MCF 10A (cell line): ENCODE measurements at regions not wholly inside any gene's neighbourhood (a gene's known extent, or its start where the extent isn't known, plus 50 kb on each side); places are given as distances from the start of the nearest gene placed in this dataset.

Experiments
- BruUV-seq: library from RNA; stranded (reverse); fragments of 400-500 nt; replicated peaks from 2 replicates; lab custom pipeline; 2021; lab: Mats Ljungman, UMichigan
- CTCF ChIA-PET: fragments of 300-600 bp; sonication (Branson Sonifier 250); formaldehyde crosslinking; extraction: SDS; loops from one replicate; lab custom pipeline; 2021; ENCODE audit warnings: antibody characterized with exemption, inconsistent platforms; lab: Yijun Ruan, JAX
- POLR2A ChIA-PET: fragments of 300-600, 350-650 bp; sonication (Branson Sonifier 250); formaldehyde crosslinking; extraction: SDS; loops from one replicate; lab custom pipeline; 2020; ENCODE audit warnings: antibody characterized with exemption, inconsistent platforms; lab: Yijun Ruan, JAX
- DNase-seq: peaks from one replicate; pipeline ENCODE4 v3.0.0-alpha.2; 2018; ENCODE audit not compliant: unreplicated experiment
- H3K27ac Mint-ChIP-seq: one replicate; pipeline ENCODE4 v1.8.0; 2022; ENCODE audit warnings: mild to moderate bottlenecking, low read depth, mixed read lengths; ENCODE audit not compliant: unreplicated experiment
- H3K27me3 Mint-ChIP-seq: one replicate; pipeline ENCODE4 v1.8.0; 2022; ENCODE audit warnings: mixed read lengths; ENCODE audit not compliant: insufficient read depth, unreplicated experiment
- H3K36me3 Mint-ChIP-seq: one replicate; pipeline ENCODE4 v1.8.0; 2022; ENCODE audit warnings: mild to moderate bottlenecking, moderate library complexity, mixed read lengths; ENCODE audit not compliant: insufficient read depth, unreplicated experiment
- H3K4me1 Mint-ChIP-seq: one replicate; pipeline ENCODE4 v1.8.0; 2022; ENCODE audit warnings: mixed read lengths; ENCODE audit not compliant: insufficient read depth, unreplicated experiment
- H3K4me3 Mint-ChIP-seq: one replicate; pipeline ENCODE4 v1.8.0; 2022; ENCODE audit warnings: mild to moderate bottlenecking, moderate library complexity, mixed read lengths; ENCODE audit not compliant: unreplicated experiment
- H3K9me3 Mint-ChIP-seq: one replicate; pipeline ENCODE4 v1.8.0; 2022; ENCODE audit warnings: mixed read lengths; ENCODE audit not compliant: unreplicated experiment
- intact Hi-C: fragments of 100-400 bp; cut with micrococcal nuclease; formaldehyde crosslinking; loops from 2 replicates; pipeline ENCODE4 v1.14.1; 2022
- TF ChIP-seq, protein P1 (sequence below): fragments of 200-600 bp; IDR thresholded peaks from one replicate; pipeline ENCODE4 v1.8.0; 2022; ENCODE audit warnings: antibody characterized with exemption, mild to moderate bottlenecking; ENCODE audit not compliant: unreplicated experiment

DNA sequence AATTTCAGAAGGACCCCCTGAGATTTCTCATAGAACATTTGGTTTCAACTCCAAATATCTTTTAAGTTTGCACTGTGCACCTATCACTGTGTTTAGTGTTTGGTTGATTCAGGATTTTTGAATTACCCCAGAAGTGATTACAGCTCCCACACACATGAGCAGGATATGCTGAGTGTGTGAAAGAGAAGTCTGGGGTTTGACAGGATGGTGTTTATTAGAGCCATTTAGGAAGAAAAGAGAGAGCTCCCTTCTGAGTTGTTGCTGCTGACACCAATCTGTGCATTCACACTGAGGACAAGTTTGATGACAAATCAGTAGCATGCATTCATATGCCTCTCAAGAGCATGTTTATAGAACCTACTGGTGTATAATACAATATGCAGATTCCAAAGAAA lies 118.1 kb downstream of the RPL22L1 start:
- peaks cover 7% of the 10 kb centered on the region for H3K36me3 Mint-ChIP-seq
- CTCF ChIA-PET = interaction anchor here (0.7 to 2.4 kb wide), 4 partner anchors 28 to 63 kb away, joined by 3 to 9 read pairs (median 5); no protein-coding TSS in a partner anchor
- peak overlapping the region; percentile 16 for H3K4me3 Mint-ChIP-seq
- H3K9me3 Mint-ChIP-seq = peaks cover 16% of the 10 kb centered on the region
- POLR2A ChIA-PET = interaction anchor here (1.1 to 3.2 kb wide), 6 partner anchors 10 to 62 kb away, joined by 4 to 22 read pairs (median 9); no protein-coding TSS in a partner anchor
- no peak for DNase-seq
- H3K27me3 Mint-ChIP-seq = no peaks in the 10 kb centered on the region
- peaks cover 60% of the 10 kb centered on the region for H3K4me1 Mint-ChIP-seq
- intact Hi-C loops = loop anchor here (2.0 kb wide), 1 partner anchor 59 kb away; no protein-coding TSS in a partner anchor
- peak overlapping the region; percentile 59 for H3K27ac Mint-ChIP-seq
- BruUV-seq = no TSS peak
- TF ChIP-seq, protein P1, sequence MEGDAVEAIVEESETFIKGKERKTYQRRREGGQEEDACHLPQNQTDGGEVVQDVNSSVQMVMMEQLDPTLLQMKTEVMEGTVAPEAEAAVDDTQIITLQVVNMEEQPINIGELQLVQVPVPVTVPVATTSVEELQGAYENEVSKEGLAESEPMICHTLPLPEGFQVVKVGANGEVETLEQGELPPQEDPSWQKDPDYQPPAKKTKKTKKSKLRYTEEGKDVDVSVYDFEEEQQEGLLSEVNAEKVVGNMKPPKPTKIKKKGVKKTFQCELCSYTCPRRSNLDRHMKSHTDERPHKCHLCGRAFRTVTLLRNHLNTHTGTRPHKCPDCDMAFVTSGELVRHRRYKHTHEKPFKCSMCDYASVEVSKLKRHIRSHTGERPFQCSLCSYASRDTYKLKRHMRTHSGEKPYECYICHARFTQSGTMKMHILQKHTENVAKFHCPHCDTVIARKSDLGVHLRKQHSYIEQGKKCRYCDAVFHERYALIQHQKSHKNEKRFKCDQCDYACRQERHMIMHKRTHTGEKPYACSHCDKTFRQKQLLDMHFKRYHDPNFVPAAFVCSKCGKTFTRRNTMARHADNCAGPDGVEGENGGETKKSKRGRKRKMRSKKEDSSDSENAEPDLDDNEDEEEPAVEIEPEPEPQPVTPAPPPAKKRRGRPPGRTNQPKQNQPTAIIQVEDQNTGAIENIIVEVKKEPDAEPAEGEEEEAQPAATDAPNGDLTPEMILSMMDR = no peak

DNA sequence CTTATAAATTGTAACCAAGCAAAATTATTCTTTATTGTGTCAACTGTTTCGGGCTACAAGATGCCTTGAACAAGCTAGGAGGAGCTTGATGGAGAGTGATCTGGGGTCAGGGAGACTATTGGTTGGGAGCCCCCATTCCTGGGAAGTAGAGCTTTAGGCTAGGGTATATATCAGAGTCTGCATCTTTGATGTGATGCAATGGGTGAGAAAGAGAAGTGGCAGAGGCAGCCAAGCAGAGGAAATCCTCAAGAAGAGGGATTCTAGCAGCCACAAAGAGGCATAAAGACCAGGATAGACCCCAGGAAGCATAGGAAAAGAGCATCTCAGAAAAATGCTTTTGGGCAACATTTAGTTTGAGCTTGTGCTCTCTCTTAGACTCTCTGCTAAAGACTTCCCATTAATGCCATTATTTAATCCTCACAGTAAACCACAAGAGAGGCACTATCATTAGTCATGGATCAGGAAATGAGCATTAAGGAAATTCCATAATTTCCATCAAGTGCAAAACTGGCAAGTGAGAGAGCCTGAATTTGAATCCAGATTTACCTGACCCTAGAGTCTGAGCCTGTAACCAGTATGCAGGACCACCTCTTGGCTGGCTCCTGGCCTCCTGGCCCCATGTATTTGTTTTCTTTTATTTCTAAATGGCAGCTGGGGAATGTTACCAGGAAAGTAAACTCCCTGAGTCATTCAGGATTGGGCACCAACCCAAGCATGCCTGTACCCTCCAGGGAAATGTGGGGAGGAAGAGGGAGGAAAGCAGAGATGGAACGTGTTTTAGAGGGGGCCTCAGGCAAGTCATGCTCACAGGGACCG lies 118.7 kb downstream of the RPL22L1 start:
- Mint-ChIP-seq H3K27me3 (no peaks in the 10 kb centered on the region), H3K36me3 (peaks cover 7% of the 10 kb centered on the region), H3K9me3 (peaks cover 22% of the 10 kb centered on the region), H3K4me1 (peaks cover 66% of the 10 kb centered on the region), H3K4me3 (peak overlapping the region; percentile 16), H3K27ac (peak overlapping the region; percentile 59)
- intact Hi-C loops = loop anchor here (2.0 kb wide), 1 partner anchor 60 kb away; no protein-coding TSS in a partner anchor
- ChIA-PET POLR2A (interaction anchor here (0.6 to 3.2 kb wide), 7 partner anchors 9 to 558 kb away, joined by 3 to 22 read pairs (median 7); no protein-coding TSS in a partner anchor), CTCF (interaction anchor here (0.7 to 2.4 kb wide), 4 partner anchors 28 to 62 kb away, joined by 3 to 9 read pairs (median 5); no protein-coding TSS in a partner anchor)
- TF ChIP-seq, protein P1 = no peak
- no TSS peak for BruUV-seq
- peak; percentile 93 for DNase-seq

DNA sequence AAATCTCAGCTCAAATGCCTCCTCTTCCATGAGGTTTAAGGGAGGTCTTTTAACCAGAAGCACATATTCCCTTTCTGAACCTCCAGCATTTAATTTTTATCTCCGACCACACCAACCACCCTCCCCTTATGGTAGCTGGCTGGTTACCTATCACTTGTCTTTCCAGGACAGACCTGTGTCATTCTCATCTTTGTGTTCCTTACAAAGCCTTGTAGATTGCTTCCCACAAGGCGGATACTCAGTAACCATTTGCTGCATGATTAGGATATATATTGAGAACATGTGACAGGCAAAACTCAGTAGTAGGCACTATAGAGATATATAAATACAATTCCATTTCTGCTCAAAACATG lies 119.5 kb downstream of the RPL22L1 start:
- CTCF ChIA-PET = interaction anchor here (1.4 to 2.4 kb wide), 2 partner anchors 61 kb away, joined by 4 to 9 read pairs; no protein-coding TSS in a partner anchor
- BruUV-seq = no TSS peak
- H3K36me3 Mint-ChIP-seq = peaks cover 7% of the 10 kb centered on the region
- H3K27ac Mint-ChIP-seq = peak overlapping the region; percentile 59
- POLR2A ChIA-PET = interaction anchor here (0.6 to 3.2 kb wide), 4 partner anchors 31 to 557 kb away, joined by 3 to 22 read pairs (median 8); no protein-coding TSS in a partner anchor
- no peaks in the 10 kb centered on the region for H3K27me3 Mint-ChIP-seq
- peaks cover 24% of the 10 kb centered on the region for H3K9me3 Mint-ChIP-seq
- no peak overlapping the region for H3K4me3 Mint-ChIP-seq
- intact Hi-C loops = loop anchor here (2.0 kb wide), 1 partner anchor 60 kb away; no protein-coding TSS in a partner anchor
- no peak for DNase-seq
- TF ChIP-seq, protein P1 = no peak
- peaks cover 74% of the 10 kb centered on the region for H3K4me1 Mint-ChIP-seq
